Left kidney (tissue), 1 donor: ENCODE measurements at regions not wholly inside any gene's neighbourhood (a gene's known extent, or its start where the extent isn't known, plus 50 kb on each side); places are given as distances from the start of the nearest gene placed in this dataset.
"Not testable (repeated sequence)": the region's sequence is repeated elsewhere in the genome, so short reads cannot be mapped to it uniquely, and the experiment has no call there.

ENCODE experiments used
- DNase-seq: peaks from one replicate; pipeline ENCODE4 v3.0.0-alpha.2; 2013

GRCh38 chr2:16748511-16749266 is 83.1 kb upstream of the CYRIA start:
- DNase-seq, result not testable (repeated sequence)

- DNase-seq, result no peak
These were observed 82.1 kb upstream of the CYRIA start for GRCh38 chr2:16747689-16748088.

- DNase-seq, result no peak
These were observed 81.6 kb upstream of the CYRIA start for GRCh38 chr2:16747257-16747656.

- no peak for DNase-seq
These were observed 81.2 kb upstream of the CYRIA start for GRCh38 chr2:16746833-16747232.

- no peak for DNase-seq
These were observed 80.7 kb upstream of the CYRIA start for GRCh38 chr2:16746329-16746728.

GRCh38 chr2:16745466-16745865 is 79.8 kb upstream of the CYRIA start:
- DNase-seq, result no peak

- no peak for DNase-seq
These were observed 78.9 kb upstream of the CYRIA start for GRCh38 chr2:16744521-16744920.

- no peak for DNase-seq
These were observed 76.4 kb upstream of the CYRIA start for GRCh38 chr2:16742026-16742425.

- DNase-seq, result no peak
These were observed 75.9 kb upstream of the CYRIA start for GRCh38 chr2:16741498-16741897.

- no peak for DNase-seq
These were observed 74.3 kb upstream of the CYRIA start for GRCh38 chr2:16739778-16740581.

GRCh38 chr2:16738361-16739225 is 73.0 kb upstream of the CYRIA start:
- no peak for DNase-seq

GRCh38 chr2:16737812-16738211 is 72.2 kb upstream of the CYRIA start:
- DNase-seq, result no peak

GRCh38 chr2:16736633-16737032 is 71.0 kb upstream of the CYRIA start:
- DNase-seq, result no peak

- DNase-seq, result no peak
These were observed 63.7 kb upstream of the CYRIA start for GRCh38 chr2:16729335-16729734.

GRCh38 chr2:16728351-16729136 is 62.9 kb upstream of the CYRIA start:
- no peak for DNase-seq

- DNase-seq, result not testable (repeated sequence)
These were observed 62.2 kb upstream of the CYRIA start for GRCh38 chr2:16727849-16728248.

GRCh38 chr2:16727256-16727655 is 61.6 kb upstream of the CYRIA start:
- DNase-seq, result no peak

GRCh38 chr2:16726577-16726976 is 60.9 kb upstream of the CYRIA start:
- DNase-seq, result no peak

GRCh38 chr2:16726147-16726546 is 60.5 kb upstream of the CYRIA start:
- no peak for DNase-seq

- DNase-seq, result no peak
These were observed 59.9 kb upstream of the CYRIA start for GRCh38 chr2:16725549-16725948.

GRCh38 chr2:16722677-16723076 is 57.0 kb upstream of the CYRIA start:
- peak; percentile 0 for DNase-seq

GRCh38 chr2:16722126-16722525 is 56.5 kb upstream of the CYRIA start:
- DNase-seq, result no peak
